AG09319 (cell line): ENCODE measurements at regions not wholly inside any gene's neighbourhood (a gene's known extent, or its start where the extent isn't known, plus 50 kb on each side); places are given as distances from the start of the nearest gene placed in this dataset.

ENCODE experiments used
- DNase-seq: peaks from one replicate; pipeline ENCODE4 v3.0.0-alpha.2; 2010; ENCODE audit warnings: low read depth; ENCODE audit errors: extremely low read depth
- CTCF ChIP-seq: IDR thresholded peaks from 2 replicates; pipeline ENCODE4 v1.5.1; 2011; ENCODE audit warnings: low read depth, mild to moderate bottlenecking, inconsistent platforms, low read length, moderate library complexity

DNA sequence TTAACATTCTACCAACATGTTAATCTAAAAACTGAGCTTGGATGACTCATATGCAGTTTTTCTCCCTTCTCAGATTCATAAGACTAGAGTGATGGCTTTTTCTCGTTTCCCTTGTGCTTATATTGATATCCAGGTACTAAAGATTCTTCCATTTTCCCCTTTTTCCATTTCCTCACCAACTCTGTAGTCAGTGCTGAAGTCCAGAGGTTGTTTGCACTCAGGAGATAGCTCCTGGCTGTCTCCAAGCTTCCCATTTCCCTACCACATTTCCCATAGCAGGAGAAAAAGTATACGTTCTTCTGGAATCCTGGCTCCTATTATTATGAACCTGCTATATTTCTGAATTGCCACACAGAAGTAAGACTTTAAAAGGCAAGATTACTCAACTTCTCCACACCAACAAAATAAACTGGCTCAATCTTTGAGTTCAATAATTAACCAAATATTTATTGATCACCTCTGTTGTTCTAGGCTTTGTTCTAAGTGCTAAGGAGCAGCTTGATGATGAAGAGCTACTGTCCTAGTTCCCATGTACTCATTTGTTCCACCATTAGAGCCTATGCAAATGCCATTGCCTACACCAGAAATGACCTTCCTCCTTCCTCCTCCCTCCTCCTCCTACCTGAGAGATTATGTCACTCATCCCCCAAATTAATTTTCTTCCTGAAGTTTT lies 454.4 kb upstream of the RPS6KA3 start:
- no peak for DNase-seq
- TF ChIP-seq CTCF: no peak

DNA sequence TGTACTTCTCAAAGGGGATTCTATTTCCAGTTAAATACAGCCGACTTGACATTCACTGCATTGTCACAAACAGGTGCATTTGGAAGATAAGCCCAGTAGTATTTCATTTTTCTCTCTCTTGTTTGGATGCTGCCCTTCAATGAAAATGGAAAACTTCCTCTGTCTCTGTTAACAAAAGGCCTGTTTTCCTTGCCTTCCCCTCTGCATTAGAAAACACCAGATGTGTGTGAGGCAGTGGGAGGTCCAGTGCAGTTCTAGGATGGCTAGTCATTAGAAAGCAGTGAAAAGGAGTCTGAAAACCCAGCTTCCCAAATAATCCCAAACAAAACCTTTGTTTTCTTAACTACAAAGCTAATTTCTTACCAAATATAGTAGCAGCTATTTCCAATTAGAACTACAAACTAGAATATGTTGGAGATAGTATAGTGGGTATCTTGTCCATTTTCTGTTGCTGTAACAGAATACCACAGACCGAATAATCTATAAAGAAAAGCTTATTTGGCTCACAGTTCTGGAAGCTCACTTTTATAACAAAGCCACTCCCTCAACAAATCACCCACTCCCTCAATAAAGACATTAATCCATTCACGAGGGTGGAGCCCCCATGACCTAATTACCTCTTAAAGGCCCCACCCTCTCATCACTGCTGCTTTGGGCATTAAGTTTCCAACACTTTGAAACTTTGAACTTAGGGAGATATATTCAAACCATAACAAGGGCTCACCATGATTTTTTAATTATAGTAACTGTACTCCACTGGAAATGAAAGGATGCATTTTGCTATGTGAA lies 452.1 kb upstream of the RPS6KA3 start:
- no peak for TF ChIP-seq CTCF
- DNase-seq: no peak

DNA sequence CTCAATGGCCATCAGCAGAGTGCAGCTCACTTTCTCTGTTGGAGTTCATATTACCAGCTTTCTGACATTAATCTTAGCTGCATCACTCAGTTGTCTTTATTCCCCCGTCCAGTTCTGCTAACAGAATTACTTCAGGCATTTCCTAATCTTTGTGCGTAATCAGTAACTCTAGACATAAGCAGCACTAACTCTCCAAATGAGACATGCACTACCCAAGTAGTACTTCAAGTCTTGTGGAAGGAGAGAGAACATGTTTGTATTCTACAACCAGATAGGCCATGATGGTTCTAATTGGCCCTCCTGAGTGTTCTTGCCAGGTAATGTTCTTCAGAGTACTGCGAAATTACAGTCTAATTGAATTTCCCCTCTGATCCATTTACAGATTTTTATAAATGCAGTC lies 448.5 kb upstream of the RPS6KA3 start:
- no peak for TF ChIP-seq CTCF
- DNase-seq: no peak

GRCh38 chrX:20712811-20713210 lies 446.1 kb upstream of the RPS6KA3 start:
- TF ChIP-seq CTCF: no peak
- no peak for DNase-seq

DNA sequence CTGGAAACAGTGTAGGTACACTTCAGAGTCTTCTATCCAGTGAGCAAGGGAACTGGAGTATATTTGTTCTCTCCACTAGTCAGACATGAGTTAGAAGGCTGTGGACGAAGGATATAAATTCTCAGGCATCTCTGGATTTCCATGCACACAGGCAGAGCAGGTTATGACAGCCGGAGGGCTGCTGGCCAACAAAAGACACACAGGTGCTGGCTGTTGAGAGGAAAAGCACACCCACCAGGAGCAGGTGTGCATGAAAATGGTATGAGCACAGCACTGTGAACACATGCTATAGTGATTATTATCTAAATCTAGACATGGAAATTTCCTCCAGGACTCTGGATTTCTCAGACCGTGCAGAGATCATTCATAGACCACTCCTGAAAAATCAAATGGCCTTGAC lies 444.7 kb upstream of the RPS6KA3 start:
- TF ChIP-seq CTCF: no peak
- no peak for DNase-seq

DNA sequence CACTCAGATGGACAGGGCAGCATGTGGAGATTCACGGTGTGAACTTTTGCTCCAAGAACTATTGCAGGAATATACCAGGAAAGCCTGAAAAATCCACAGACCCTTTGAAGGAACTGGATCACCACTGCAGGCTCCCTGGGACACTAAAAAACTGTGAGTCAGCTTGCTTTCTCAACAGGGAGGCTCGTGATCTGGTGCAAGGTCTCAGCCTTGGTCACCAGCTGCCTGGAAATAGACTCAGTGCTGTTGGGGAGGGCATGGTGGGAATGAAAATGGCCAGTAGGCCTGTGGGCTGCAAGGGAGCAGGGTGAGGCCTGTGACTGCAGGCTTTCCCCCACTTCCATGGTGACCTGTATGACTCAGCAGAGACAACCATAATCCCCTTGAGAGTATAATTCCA lies 426.4 kb upstream of the RPS6KA3 start:
- DNase-seq: no peak
- TF ChIP-seq CTCF: no peak

DNA sequence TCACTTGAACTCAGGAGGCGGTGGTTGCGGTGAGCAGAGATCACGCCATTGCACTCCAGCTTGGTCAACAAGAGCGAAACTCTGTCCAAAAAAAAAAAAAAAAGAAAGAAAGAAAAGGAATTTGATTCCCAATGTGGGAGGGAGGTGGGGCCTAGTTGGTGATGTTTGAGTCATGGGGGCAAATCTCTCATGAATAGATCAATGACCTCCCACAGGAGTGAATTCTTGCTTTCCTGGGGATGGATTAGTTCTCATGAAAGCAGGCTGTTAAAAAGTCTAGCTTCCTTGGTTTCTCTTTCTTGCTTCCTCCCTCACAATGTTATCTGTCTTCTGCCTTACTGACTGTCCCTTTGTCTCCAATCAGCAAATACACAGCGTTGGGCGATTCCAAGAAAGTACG lies 419.5 kb upstream of the RPS6KA3 start:
- no peak for TF ChIP-seq CTCF
- DNase-seq: no peak
